ENCODE measurements at regions not wholly inside any gene's neighbourhood (a gene's known extent, or its start where the extent isn't known, plus 50 kb on each side); places are given as distances from the start of the nearest gene placed in this dataset.

DNA sequence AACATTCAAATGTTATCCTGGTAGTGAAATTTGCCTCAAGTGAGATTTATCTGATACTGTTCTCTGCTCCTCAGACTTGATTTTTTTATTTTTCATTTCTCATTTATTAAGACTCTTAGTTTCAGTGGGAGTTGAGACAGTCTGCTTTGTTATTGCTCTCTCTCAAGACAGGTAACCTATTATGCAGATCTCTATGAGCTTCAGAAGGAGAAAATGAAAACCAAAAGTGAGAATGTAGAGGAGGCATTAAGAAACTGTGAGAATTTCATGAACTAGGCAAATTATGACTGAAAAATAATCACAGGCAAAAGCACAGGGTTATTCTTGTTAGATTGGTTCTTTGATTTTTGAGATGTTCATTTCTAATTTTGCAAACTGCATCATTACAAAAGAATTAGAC is 290.0 kb upstream of the CHORDC1 start:
- Histone ChIP-seq H3K9me3 (no peaks in the 10 kb centered on the region), H3K27me3 (no peaks in the 10 kb centered on the region), H3K27ac (no peak overlapping the region), H3K4me1 (no peaks in the 10 kb centered on the region), H3K36me3 (replicated peaks in 1 of 2; ENCODE audit: insufficient read depth in 1 of 2, low read depth in 2 of 2) (no peaks in the 10 kb centered on the region), H3K4me3 (no peak overlapping the region)
- no peak for ATAC-seq
- no peak for DNase-seq
- intact Hi-C loops (cut with DNase I), result no loop called here
- TF ChIP-seq, protein P1, sequence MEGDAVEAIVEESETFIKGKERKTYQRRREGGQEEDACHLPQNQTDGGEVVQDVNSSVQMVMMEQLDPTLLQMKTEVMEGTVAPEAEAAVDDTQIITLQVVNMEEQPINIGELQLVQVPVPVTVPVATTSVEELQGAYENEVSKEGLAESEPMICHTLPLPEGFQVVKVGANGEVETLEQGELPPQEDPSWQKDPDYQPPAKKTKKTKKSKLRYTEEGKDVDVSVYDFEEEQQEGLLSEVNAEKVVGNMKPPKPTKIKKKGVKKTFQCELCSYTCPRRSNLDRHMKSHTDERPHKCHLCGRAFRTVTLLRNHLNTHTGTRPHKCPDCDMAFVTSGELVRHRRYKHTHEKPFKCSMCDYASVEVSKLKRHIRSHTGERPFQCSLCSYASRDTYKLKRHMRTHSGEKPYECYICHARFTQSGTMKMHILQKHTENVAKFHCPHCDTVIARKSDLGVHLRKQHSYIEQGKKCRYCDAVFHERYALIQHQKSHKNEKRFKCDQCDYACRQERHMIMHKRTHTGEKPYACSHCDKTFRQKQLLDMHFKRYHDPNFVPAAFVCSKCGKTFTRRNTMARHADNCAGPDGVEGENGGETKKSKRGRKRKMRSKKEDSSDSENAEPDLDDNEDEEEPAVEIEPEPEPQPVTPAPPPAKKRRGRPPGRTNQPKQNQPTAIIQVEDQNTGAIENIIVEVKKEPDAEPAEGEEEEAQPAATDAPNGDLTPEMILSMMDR (IDR thresholded peaks at IDR 0.05), result no peak
- no peak for TF ChIP-seq POLR2A (IDR thresholded peaks at IDR 0.05)

DNA sequence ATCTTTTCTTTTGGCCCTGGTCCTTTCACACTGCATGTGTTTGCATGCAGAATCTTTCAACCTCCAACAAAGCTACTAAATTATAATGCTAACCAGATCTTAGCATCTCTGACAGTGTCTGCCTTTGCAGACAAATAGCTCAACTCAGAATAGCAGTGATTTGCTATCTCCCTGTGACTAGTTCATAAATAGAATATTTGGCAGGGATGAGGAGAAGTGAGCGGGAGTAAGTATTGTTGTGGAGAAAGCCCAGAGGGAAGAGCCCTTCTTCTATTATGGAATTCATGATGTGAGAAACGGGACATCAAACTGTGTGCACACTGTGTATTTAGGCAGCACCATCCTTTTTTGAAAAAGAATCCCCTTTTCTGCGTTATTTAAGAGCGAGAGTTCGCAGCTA is 288.0 kb upstream of the CHORDC1 start:
- DNase-seq (no peak), ATAC-seq (no peak)
- WGBS, 2 donors, result 75% methylated on average over 5 of the region's 5 CpGs
- Histone ChIP-seq H3K4me3 (no peak overlapping the region), H3K27me3 (no peaks in the 10 kb centered on the region), H3K36me3 (replicated peaks in 1 of 2; ENCODE audit: insufficient read depth in 1 of 2, low read depth in 2 of 2) (no peaks in the 10 kb centered on the region), H3K9me3 (no peaks in the 10 kb centered on the region), H3K4me1 (no peaks in the 10 kb centered on the region), H3K27ac (no peak overlapping the region)
- TF ChIP-seq POLR2A (IDR thresholded peaks at IDR 0.05), result no peak
- TF ChIP-seq, protein P1 (IDR thresholded peaks at IDR 0.05), result no peak
- intact Hi-C loops (cut with DNase I), result no loop called here

DNA sequence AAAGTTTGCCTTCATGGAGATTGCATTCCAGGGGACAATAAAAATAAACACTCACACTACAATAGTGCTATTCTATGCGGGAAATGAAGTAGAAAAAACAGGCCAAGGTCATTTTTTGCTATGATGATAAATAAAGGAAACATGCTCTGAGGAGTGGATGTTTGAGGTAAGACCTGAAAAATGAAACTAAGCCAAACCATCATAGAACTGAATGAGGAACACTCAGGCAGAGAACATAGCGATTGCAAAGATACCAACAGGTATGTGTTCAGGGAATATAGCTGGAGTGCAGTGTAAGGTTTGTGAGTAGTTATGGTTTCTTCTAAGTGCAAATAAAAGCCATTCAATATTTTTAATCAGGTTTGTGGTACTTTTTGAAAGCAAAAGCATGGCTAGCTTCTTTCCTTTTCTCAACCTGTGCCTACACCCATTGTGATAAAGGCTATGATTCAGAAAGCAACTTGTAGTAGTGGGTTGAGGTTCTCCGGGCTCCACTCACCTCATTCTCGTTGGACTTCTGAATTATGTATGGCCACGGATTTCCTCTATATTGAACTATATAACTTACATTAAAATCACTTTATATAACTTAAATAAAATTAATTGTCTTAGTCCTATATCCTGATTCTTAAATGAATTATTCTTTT is 278.2 kb upstream of the CHORDC1 start:
- 52 to 62% methylated on average over 5 of the region's 5 CpGs for WGBS, 2 donors
- H3K27ac ChIP-seq, result no peak overlapping the region
- TF ChIP-seq, protein P1 (IDR thresholded peaks at IDR 0.05), result no peak
- TF ChIP-seq POLR2A (IDR thresholded peaks at IDR 0.05), result no peak
- intact Hi-C loops (cut with DNase I), result no loop called here
- no peaks in the 10 kb centered on the region for H3K4me1 ChIP-seq
- no peaks in the 10 kb centered on the region for H3K27me3 ChIP-seq
- no peaks in the 10 kb centered on the region for H3K9me3 ChIP-seq
- DNase-seq, result no peak
- no peak overlapping the region for H3K4me3 ChIP-seq
- no peak for ATAC-seq
- H3K36me3 ChIP-seq (replicated peaks in 1 of 2; ENCODE audit: insufficient read depth in 1 of 2, low read depth in 2 of 2), result no peaks in the 10 kb centered on the region

DNA sequence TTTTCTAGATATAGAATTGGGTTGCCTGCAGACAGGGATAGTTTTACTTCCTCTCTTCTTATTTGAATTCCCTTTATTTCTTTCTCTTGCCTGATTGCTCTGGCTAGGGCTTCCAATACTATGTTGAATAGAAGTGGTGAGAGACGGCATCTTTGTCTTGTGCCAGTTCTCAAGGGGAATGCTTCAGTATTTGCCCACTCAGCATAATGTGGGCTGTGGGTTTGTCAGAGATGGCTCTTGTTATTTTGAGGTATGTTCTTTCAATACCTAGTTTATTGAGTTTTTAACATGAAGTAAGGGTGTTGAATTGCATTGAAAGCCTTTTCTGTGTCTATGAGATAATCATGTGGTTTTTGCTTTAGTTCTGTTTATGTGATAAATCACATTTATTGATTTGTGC is 273.9 kb upstream of the CHORDC1 start:
- Histone ChIP-seq H3K27me3 (no peaks in the 10 kb centered on the region), H3K9me3 (no peaks in the 10 kb centered on the region), H3K36me3 (replicated peaks in 1 of 2; ENCODE audit: insufficient read depth in 1 of 2, low read depth in 2 of 2) (no peaks in the 10 kb centered on the region), H3K4me1 (no peaks in the 10 kb centered on the region), H3K4me3 (no peak overlapping the region), H3K27ac (no peak overlapping the region)
- TF ChIP-seq POLR2A (IDR thresholded peaks at IDR 0.05), result no peak
- TF ChIP-seq, protein P1 (IDR thresholded peaks at IDR 0.05), result no peak
- DNase-seq (no peak), ATAC-seq (no peak)
- intact Hi-C loops (cut with DNase I), result no loop called here
- WGBS, 2 donors, result 80 to 83% methylated on average over 1 of the region's 1 CpG

DNA sequence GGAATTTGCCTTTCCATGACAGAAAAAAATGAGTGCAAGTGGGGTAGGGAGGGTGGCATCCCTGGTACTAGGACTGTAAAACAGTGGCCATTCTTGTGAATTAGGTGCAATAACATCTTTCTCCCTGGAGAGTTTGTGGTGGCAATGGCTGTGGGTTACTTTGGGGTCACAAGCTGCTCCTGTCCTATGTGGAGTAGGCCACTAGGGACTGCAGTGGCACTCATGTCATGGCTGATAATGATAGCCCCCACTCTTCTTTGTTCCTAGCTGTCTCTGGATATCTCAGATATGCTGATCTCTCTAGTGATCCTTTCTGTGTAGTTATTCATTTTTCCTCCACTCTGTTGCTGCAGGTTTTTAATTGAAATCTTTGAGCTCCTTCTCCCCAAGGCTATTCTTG is 270.5 kb upstream of the CHORDC1 start:
- Histone ChIP-seq H3K36me3 (replicated peaks in 1 of 2; ENCODE audit: insufficient read depth in 1 of 2, low read depth in 2 of 2) (no peaks in the 10 kb centered on the region), H3K9me3 (no peaks in the 10 kb centered on the region), H3K27ac (no peak overlapping the region), H3K4me1 (no peaks in the 10 kb centered on the region), H3K27me3 (no peaks in the 10 kb centered on the region), H3K4me3 (no peak overlapping the region)
- intact Hi-C loops (cut with DNase I), result no loop called here
- ATAC-seq, result no peak
- DNase-seq, result no peak
- TF ChIP-seq, protein P1 (IDR thresholded peaks at IDR 0.05), result no peak
- TF ChIP-seq POLR2A (IDR thresholded peaks at IDR 0.05), result no peak

Measured in body of pancreas (tissue), 4 donors.